HepG2 (cell line): ENCODE measurements at regions not wholly inside any gene's neighbourhood (a gene's known extent, or its start where the extent isn't known, plus 50 kb on each side); places are given as distances from the start of the nearest gene placed in this dataset.

Experiments
- AGO2 ChIP-seq: fragments of 200-400 bp; formaldehyde crosslinking; optimal IDR thresholded peaks from 2 replicates; pipeline ENCODE3; 2017; ENCODE audit warnings: mild to moderate bottlenecking, low read depth, low read length, moderate library complexity
- BRCA1 ChIP-seq: sonication (generic); formaldehyde crosslinking; IDR thresholded peaks from 2 replicates; pipeline ENCODE4 v1.4.0; 2020; ENCODE audit warnings: missing genetic modification reagents
- GFI1 ChIP-seq: sonication (generic); formaldehyde crosslinking; IDR thresholded peaks from 2 replicates; pipeline ENCODE4 v1.5.0; 2020; ENCODE audit warnings: missing genetic modification reagents, mild to moderate bottlenecking, borderline replicate concordance
- HNF4G ChIP-seq, 2 experiments: sonication (generic) in 1 of 2; formaldehyde crosslinking in 1 of 2; IDR thresholded peaks; 2 replicates each; pipeline versions ENCODE4 v1.4.0 to v1.6.1; 2011 to 2020; ENCODE audit warnings: borderline replicate concordance in 2 of 2, low read depth in 2 of 2, mild to moderate bottlenecking in 2 of 2, low read length in 1 of 2, missing genetic modification reagents in 1 of 2, moderate library complexity in 1 of 2
- HNRNPLL ChIP-seq: fragments of 200-400 bp; formaldehyde crosslinking; IDR thresholded peaks from 2 replicates; pipeline ENCODE4 v1.6.1; 2017; ENCODE audit warnings: mild to moderate bottlenecking, low read depth, low read length; ENCODE audit not compliant: poor library complexity, severe bottlenecking
- IKZF4 ChIP-seq: sonication (generic); formaldehyde crosslinking; IDR thresholded peaks from 2 replicates; pipeline ENCODE4 v1.5.1; 2020; ENCODE audit warnings: borderline replicate concordance, mild to moderate bottlenecking, low read depth, missing genetic modification reagents; ENCODE audit errors: not compliant biosample characterization
- MXI1 ChIP-seq: IDR thresholded peaks from 3 replicates; pipeline ENCODE4 v1.6.1; 2012; ENCODE audit warnings: low read depth, low read length, inconsistent platforms, borderline replicate concordance
- NFATC3 ChIP-seq: sonication (generic); formaldehyde crosslinking; IDR thresholded peaks from 2 replicates; pipeline ENCODE4 v1.5.1; 2020; ENCODE audit warnings: mild to moderate bottlenecking, missing genetic modification reagents
- NR2F1 ChIP-seq, 2 experiments: fragments of 450-650 bp in 1 of 2; formaldehyde crosslinking in 1 of 2; IDR thresholded peaks; 2 replicates each; pipeline versions ENCODE4 v1.5.0 to v1.6.1; 2016 to 2020; ENCODE audit warnings: mild to moderate bottlenecking in 1 of 2, missing compliant biosample characterization in 1 of 2, missing genetic modification reagents in 1 of 2, moderate library complexity in 1 of 2
- PAF1 ChIP-seq: IDR thresholded peaks from 2 replicates; pipeline ENCODE4 v1.6.1; 2016; ENCODE audit warnings: missing genetic modification reagents, missing compliant biosample characterization
- REXO4 ChIP-seq: sonication (generic); formaldehyde crosslinking; IDR thresholded peaks from 2 replicates; pipeline ENCODE4 v1.8.0; 2022; ENCODE audit warnings: missing genetic modification reagents, mild to moderate bottlenecking, borderline replicate concordance
- RFX1 ChIP-seq: fragments of 450-650 bp; IDR thresholded peaks from 2 replicates; pipeline ENCODE4 v1.6.1; 2017
- SMARCC2 ChIP-seq: fragments of 450-650 bp; IDR thresholded peaks from 2 replicates; pipeline ENCODE4 v1.6.1; 2017; ENCODE audit warnings: antibody characterized with exemption, mild to moderate bottlenecking
- TARDBP ChIP-seq: sonication (generic); formaldehyde crosslinking; IDR thresholded peaks from 2 replicates; pipeline ENCODE4 v1.8.0; 2022; ENCODE audit warnings: mild to moderate bottlenecking, missing genetic modification reagents
- ZBTB38 ChIP-seq: sonication (generic); formaldehyde crosslinking; IDR thresholded peaks from 2 replicates; pipeline ENCODE4 v1.5.1; 2020; ENCODE audit warnings: mild to moderate bottlenecking, missing genetic modification reagents
- ZC3H13 ChIP-seq: sonication (generic); formaldehyde crosslinking; IDR thresholded peaks from 2 replicates; pipeline ENCODE4 v1.8.1; 2023; ENCODE audit warnings: mild to moderate bottlenecking, missing genetic modification reagents, moderate library complexity
- ZFY ChIP-seq: sonication (generic); formaldehyde crosslinking; IDR thresholded peaks from 2 replicates; pipeline ENCODE4 v1.4.0; 2020; ENCODE audit warnings: missing genetic modification reagents
- ZNF256 ChIP-seq: sonication (generic); formaldehyde crosslinking; conservative IDR thresholded peaks from 2 replicates; pipeline ENCODE4 v1.4.0; 2020; ENCODE audit warnings: missing genetic modification reagents
- ZNF563 ChIP-seq: sonication (generic); formaldehyde crosslinking; IDR thresholded peaks from 2 replicates; pipeline ENCODE4 v1.8.0; 2022; ENCODE audit warnings: mild to moderate bottlenecking, moderate library complexity, missing genetic modification reagents
- ZNF607 ChIP-seq: sonication (generic); formaldehyde crosslinking; IDR thresholded peaks from 2 replicates; pipeline ENCODE4 v1.5.1; 2020; ENCODE audit warnings: missing genetic modification reagents, mild to moderate bottlenecking, borderline replicate concordance
- ZNF737 ChIP-seq: sonication (generic); formaldehyde crosslinking; IDR thresholded peaks from 2 replicates; pipeline ENCODE4 v1.5.0; 2020; ENCODE audit warnings: missing genetic modification reagents, mild to moderate bottlenecking, borderline replicate concordance
- ZNF841 ChIP-seq: sonication (generic); formaldehyde crosslinking; IDR thresholded peaks from 2 replicates; pipeline ENCODE4 v1.8.1; 2023; ENCODE audit warnings: missing genetic modification reagents, borderline replicate concordance
- ZSCAN31 ChIP-seq: sonication (generic); formaldehyde crosslinking; IDR thresholded peaks from 2 replicates; pipeline ENCODE4 v1.5.0; 2020; ENCODE audit warnings: low read depth, mild to moderate bottlenecking, missing genetic modification reagents
- TF ChIP-seq, protein P1 (sequence below): sonication (generic); formaldehyde crosslinking; IDR thresholded peaks from 2 replicates; pipeline ENCODE4 v1.4.0; 2020; ENCODE audit warnings: mild to moderate bottlenecking, missing genetic modification reagents
- TF ChIP-seq, protein P2 (sequence below): sonication (generic); formaldehyde crosslinking; IDR thresholded peaks from 2 replicates; pipeline ENCODE4 v1.8.0; 2022; ENCODE audit warnings: mild to moderate bottlenecking, missing genetic modification reagents, borderline replicate concordance
- TF ChIP-seq, protein P3 (sequence below): sonication (generic); formaldehyde crosslinking; IDR thresholded peaks from 2 replicates; pipeline ENCODE4 v1.5.0; 2020; ENCODE audit warnings: mild to moderate bottlenecking, missing genetic modification reagents, borderline replicate concordance
- TF ChIP-seq, protein P4 (sequence below): IDR thresholded peaks from 2 replicates; pipeline ENCODE4 v1.6.1; 2016; ENCODE audit warnings: missing genetic modification reagents, missing compliant biosample characterization

DNA sequence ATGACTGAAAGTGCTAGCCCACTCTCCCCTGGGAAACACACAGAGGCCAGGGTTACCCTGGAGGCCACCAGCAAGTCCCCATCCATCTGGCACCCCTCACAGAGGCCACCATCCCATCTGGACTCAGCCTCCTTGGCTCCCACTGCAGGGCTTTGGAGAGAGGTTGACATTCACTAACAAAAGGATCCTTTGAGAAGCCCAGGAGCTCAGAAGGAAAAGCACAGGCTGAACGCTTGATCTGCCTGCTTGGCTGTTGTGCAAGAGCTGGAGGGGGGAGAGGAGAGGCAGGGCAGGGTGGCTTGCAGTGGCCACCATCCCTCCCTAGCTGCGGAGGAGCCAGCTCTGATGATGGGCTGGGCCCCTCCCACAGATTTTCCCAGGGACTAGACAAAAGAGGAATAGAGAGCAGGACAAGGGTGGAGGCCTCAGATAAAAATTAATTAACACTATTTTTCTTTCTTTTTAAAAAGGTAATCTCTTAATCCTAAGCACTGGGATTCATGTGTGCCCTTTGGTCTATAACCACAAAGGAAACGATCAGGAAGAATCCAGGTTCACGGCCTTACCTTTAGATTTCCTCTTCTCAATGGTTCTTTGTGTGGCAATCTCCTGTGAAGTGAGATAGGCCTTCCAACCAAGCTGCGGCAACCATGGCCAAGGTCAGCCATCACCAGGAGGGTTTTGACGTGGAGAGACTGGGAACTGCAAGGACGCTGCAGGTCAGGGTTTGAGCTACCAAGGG lies 154.7 kb downstream of the BARX2 start (continued):
- no peak for TF ChIP-seq RFX1
- TF ChIP-seq, protein P1, sequence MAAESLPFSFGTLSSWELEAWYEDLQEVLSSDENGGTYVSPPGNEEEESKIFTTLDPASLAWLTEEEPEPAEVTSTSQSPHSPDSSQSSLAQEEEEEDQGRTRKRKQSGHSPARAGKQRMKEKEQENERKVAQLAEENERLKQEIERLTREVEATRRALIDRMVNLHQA (CRISPR knock-in tag) = no peak
- TF ChIP-seq IKZF4 (CRISPR knock-in tag) = no peak
- no peak for TF ChIP-seq BRCA1
- TF ChIP-seq ZFY (CRISPR knock-in tag) = 0 out of 2 replicates have a peak, but pooled peaks have one; percentile 31
- no peak for TF ChIP-seq ZNF607 (CRISPR knock-in tag)
- no peak; the same call in 1 of the 2 replicates for TF ChIP-seq HNF4G (IDR thresholded peaks at IDR 0.05; ENCODE audit: borderline replicate concordance, low read depth, low read length)
- TF ChIP-seq HNF4G (CRISPR knock-in tag; IDR thresholded peaks at IDR 0.05; ENCODE audit: borderline replicate concordance, low read depth) = no peak
- no peak for TF ChIP-seq ZC3H13
- no peak for TF ChIP-seq ZBTB38 (CRISPR knock-in tag)
- no peak for TF ChIP-seq MXI1
- TF ChIP-seq, protein P2, sequence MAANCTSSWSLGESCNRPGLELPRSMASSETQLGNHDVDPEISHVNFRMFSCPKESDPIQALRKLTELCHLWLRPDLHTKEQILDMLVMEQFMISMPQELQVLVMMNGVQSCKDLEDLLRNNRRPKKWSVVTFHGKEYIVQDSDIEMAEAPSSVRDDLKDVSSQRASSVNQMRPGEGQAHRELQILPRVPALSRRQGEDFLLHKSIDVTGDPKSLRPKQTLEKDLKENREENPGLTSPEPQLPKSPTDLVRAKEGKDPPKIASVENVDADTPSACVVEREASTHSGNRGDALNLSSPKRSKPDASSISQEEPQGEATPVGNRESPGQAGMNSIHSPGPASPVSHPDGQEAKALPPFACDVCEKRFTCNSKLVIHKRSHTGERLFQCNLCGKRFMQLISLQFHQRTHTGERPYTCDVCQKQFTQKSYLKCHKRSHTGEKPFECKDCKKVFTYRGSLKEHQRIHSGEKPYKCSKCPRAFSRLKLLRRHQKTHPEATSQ (CRISPR knock-in tag) = peak; percentile 35; the same call in 1 of the 2 replicates
- TF ChIP-seq, protein P3, sequence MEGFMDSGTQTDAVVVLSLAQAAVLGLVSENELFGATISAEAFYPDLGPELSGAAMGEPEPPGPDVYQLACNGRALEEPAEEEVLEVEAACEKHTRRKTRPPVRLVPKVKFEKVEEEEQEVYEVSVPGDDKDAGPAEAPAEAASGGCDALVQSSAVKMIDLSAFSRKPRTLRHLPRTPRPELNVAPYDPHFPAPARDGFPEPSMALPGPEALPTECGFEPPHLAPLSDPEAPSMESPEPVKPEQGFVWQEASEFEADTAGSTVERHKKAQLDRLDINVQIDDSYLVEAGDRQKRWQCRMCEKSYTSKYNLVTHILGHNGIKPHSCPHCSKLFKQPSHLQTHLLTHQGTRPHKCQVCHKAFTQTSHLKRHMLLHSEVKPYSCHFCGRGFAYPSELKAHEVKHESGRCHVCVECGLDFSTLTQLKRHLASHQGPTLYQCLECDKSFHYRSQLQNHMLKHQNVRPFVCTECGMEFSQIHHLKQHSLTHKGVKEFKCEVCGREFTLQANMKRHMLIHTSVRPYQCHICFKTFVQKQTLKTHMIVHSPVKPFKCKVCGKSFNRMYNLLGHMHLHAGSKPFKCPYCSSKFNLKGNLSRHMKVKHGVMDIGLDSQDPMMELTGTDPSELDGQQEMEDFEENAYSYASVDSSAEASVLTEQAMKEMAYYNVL (CRISPR knock-in tag) = peak; percentile 47; the same call in 1 of the 2 replicates
- TF ChIP-seq TARDBP = peak; percentile 64; the same call in 1 of the 2 replicates
- no peak for TF ChIP-seq NFATC3 (CRISPR knock-in tag)
- TF ChIP-seq ZNF563 (CRISPR knock-in tag) = no peak
- no peak for TF ChIP-seq ZNF737 (CRISPR knock-in tag)
- TF ChIP-seq, protein P4, sequence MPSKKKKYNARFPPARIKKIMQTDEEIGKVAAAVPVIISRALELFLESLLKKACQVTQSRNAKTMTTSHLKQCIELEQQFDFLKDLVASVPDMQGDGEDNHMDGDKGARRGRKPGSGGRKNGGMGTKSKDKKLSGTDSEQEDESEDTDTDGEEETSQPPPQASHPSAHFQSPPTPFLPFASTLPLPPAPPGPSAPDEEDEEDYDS (CRISPR knock-in tag) = no peak
- no peak for TF ChIP-seq SMARCC2
- TF ChIP-seq ZSCAN31 (CRISPR knock-in tag) = no peak
- TF ChIP-seq REXO4 (CRISPR knock-in tag) = no peak
- TF ChIP-seq ZNF841 (CRISPR knock-in tag) = no peak
- TF ChIP-seq AGO2 = no peak
- no peak for TF ChIP-seq PAF1 (CRISPR knock-in tag)
- no peak for TF ChIP-seq GFI1 (CRISPR knock-in tag)
- TF ChIP-seq ZNF256 = no peak
- TF ChIP-seq NR2F1 (CRISPR knock-in tag; IDR thresholded peaks at IDR 0.05) = no peak
- TF ChIP-seq HNRNPLL = no peak
